WTC11 (cell line): ENCODE measurements at regions not wholly inside any gene's neighbourhood (a gene's known extent, or its start where the extent isn't known, plus 50 kb on each side); places are given as distances from the start of the nearest gene placed in this dataset.

ENCODE experiments used
- CBFB ChIP-seq: sonication (generic); formaldehyde crosslinking; IDR thresholded peaks from 2 replicates; pipeline ENCODE4 v1.8.1; 2022; ENCODE audit warnings: mild to moderate bottlenecking, low read depth, missing genetic modification reagents
- CREB1 ChIP-seq: sonication (generic); formaldehyde crosslinking; IDR thresholded peaks from 2 replicates; pipeline ENCODE4 v1.8.0; 2023; ENCODE audit warnings: mild to moderate bottlenecking, missing genetic modification reagents
- CTCF ChIP-seq: fragments of 200-600 bp; IDR thresholded peaks from 2 replicates; pipeline ENCODE4 v1.8.0; 2022; ENCODE audit warnings: antibody characterized with exemption
- E2F4 ChIP-seq: sonication (generic); formaldehyde crosslinking; IDR thresholded peaks from 2 replicates; pipeline ENCODE4 v1.8.1; 2022; ENCODE audit warnings: low read depth, mild to moderate bottlenecking, moderate library complexity, missing genetic modification reagents, borderline replicate concordance
- FOXK1 ChIP-seq: sonication (generic); formaldehyde crosslinking; IDR thresholded peaks from 2 replicates; pipeline ENCODE4 v1.8.0; 2022; ENCODE audit warnings: mild to moderate bottlenecking, moderate library complexity, missing genetic modification reagents
- FOXP1 ChIP-seq: sonication (generic); formaldehyde crosslinking; IDR thresholded peaks from 2 replicates; pipeline ENCODE4 v1.8.0; 2022; ENCODE audit warnings: missing genetic modification reagents, mild to moderate bottlenecking, moderate library complexity, borderline replicate concordance
- NFYB ChIP-seq: sonication (generic); formaldehyde crosslinking; conservative IDR thresholded peaks from 2 replicates; pipeline ENCODE4 v1.8.0; 2022; ENCODE audit warnings: low read depth, missing genetic modification reagents
- NR3C1 ChIP-seq: sonication (generic); formaldehyde crosslinking; conservative IDR thresholded peaks from 2 replicates; pipeline ENCODE4 v1.8.1; 2023; ENCODE audit warnings: low read depth, mild to moderate bottlenecking, missing genetic modification reagents
- ZNF121 ChIP-seq: sonication (generic); formaldehyde crosslinking; IDR thresholded peaks from 2 replicates; pipeline ENCODE4 v1.8.0; 2023; ENCODE audit warnings: missing genetic modification reagents
- ZNF416 ChIP-seq: fragments of 250-450 bp; sonication (Bioruptor Pico); IDR thresholded peaks from 2 replicates; pipeline ENCODE4 v1.9.0; 2021; ENCODE audit warnings: mild to moderate bottlenecking, inconsistent platforms
- ZNF425 ChIP-seq: fragments of 250-450 bp; sonication (Bioruptor Pico); conservative IDR thresholded peaks from 2 replicates; pipeline ENCODE4 v1.9.0; 2021; ENCODE audit warnings: mild to moderate bottlenecking

GRCh38 chr1:51044834-51045233 is 57.2 kb upstream of the C1orf185 start:
- TF ChIP-seq CTCF = no peak
- TF ChIP-seq FOXP1 (CRISPR knock-in tag) = no peak
- no peak for TF ChIP-seq CBFB (CRISPR knock-in tag)
- no peak for TF ChIP-seq ZNF416 (CRISPR knock-in tag)
- TF ChIP-seq CREB1 (CRISPR knock-in tag) = no peak
- TF ChIP-seq NR3C1 = no peak
- TF ChIP-seq NFYB (CRISPR knock-in tag) = no peak
- TF ChIP-seq E2F4 = no peak
- TF ChIP-seq FOXK1 (CRISPR knock-in tag) = no peak
- TF ChIP-seq ZNF425 (CRISPR knock-in tag) = no peak
- TF ChIP-seq ZNF121 (CRISPR knock-in tag) = no peak
